ENCODE measurements at regions not wholly inside any gene's neighbourhood (a gene's known extent, or its start where the extent isn't known, plus 50 kb on each side); places are given as distances from the start of the nearest gene placed in this dataset.
"Not testable (repeated sequence)": the region's sequence is repeated elsewhere in the genome, so short reads cannot be mapped to it uniquely, and the experiment has no call there.

DNA sequence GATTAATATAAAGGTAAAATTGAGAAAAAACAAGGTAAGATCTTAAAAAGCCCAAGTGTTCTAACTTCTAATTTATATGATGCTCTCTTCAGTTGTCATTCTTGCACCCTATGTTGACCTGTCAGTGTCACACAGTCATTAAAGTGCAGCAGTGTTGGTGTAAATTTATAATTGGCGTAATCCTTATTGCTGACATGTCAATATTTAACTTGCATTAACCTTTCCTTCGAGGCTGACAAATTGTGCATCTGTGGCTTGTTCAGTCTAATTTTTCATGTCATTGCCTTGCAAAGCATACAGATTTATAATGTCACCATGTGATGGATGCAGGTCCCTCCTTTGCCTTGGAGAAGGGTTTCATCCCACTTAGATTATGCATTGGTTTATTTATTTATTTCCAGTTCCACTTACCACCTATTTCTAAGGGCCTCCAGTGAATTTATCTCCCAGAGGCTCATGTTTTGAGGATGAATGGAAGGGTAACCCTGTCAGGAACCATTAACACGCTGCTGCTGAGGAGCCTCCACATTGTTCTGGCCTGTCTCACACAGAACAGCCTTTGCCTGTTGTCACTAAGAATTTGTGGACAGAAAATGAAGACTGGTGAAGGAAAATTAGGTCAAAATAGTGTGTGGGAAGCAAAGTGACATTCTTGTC lies 1098.5 kb upstream of the LCORL start:
- no peak for DNase-seq

DNA sequence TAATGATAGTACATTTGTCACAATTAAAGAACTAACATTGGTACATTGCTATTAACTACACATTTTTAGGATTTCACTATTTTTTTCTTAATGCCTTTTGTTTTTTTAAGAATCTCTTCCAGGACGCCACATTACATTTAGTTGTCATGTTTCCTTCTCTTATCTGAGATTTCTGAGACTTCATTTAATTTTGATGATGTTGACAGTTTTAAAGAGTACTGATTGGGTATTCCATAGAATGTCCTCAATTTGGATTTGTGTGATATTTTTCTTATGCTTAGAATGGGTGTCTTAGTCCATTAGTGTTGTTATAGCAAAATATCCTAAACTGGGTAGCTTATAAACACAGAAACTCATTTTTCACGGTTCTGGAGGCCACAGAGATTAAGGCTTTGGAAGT lies 1095.5 kb upstream of the LCORL start:
- DNase-seq = no peak

DNA sequence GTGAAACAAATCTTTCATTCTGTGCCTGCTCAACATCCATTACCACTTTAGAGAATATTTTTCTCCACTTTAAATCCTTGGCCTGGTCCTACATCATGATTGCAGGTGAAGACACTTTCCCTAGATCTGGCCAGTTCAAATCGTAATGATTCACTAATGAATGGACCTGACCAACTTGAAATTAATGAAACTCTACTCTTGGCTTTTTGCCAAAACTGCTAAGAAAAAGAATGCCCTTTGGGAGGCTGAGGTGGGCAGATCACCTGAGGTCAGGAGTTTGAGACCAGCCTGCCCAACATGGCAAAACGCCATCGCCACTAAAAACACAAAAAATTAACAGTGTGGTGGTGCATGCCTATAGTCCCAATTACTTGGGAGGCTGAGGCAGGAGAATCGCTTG lies 1082.6 kb upstream of the LCORL start:
- DNase-seq = no peak

DNA sequence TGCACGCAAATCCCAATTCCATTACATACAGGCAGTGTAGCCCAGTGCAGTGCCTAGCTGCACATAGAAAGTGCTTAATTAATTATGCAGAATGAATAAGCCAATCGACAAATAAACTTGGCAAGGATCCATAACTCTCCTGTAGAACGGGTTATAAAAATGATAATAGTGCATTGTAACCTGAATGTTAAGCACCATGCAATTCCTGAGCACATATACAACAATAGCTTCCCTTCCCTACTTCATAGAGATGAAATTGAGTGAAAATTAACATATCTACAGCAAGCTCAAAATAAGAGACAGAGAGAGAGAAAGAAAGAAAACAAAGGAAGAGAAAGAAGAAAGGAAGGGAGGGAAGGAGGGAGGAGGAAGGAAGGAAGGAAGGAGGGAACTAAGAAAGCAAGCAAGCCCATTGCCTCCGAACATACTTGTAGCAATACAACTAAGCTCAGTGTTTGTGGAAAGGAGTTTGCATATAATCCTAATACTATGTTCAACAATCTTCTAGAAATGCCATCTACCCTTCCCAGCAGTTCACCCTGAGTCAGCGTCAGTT lies 1074.0 kb upstream of the LCORL start:
- no peak for DNase-seq

DNA sequence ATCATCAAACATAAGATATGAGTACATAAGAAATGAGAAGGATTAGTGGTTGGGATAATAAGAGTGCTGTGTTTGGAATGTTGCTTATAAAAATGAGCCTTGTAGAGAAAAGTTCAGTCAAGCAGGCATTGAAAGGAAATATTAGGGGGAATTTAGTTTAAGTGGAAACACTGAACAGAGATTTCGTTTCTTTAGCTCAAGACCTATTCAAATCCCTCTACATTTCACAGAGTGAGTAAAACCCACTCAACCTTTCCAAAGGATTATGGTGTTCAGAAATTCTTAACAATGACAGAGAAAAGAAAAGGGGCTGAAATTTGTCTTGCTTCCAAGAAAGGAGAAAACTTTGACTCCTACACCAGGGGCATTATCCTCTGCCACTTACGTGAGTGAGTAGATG lies 1072.4 kb upstream of the LCORL start:
- DNase-seq = no peak

DNA sequence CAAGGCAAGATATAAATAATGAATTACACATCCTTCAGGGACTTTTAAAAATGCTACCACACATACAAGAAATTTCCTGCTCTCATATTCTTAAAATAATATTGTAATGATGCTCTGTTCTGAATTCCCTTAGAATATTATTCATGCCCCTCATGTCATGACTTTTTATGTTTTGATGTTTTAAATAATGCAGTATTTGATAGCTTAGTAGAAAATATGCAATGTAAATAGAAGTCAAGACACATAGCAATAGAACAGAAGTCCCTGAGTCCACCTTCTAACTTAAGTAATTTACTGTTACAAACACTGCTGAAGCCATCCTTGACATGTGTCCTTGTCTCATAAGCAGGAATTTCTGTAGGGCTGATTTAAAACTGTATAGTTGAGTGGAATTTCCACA lies 1071.2 kb upstream of the LCORL start:
- no peak for DNase-seq

DNA sequence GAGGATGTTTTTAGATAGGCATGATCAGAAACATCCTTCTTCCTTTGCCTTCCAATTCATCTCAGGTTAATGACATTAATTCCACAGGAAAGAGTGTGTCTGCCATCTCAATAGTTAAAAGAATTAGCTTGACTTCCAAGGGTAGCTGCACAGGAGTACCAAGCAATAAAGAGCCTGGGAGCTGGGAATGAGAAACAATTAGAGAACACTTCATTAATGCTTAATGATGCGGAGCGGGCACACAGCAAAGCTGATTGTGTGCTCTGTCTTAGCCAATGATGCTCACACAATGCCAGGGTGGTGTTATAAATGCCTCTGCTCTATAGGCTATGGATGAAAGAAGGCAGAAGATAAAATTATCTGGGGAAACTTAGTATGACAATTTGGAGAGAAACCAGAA lies 1052.5 kb upstream of the LCORL start:
- no peak for DNase-seq

DNA sequence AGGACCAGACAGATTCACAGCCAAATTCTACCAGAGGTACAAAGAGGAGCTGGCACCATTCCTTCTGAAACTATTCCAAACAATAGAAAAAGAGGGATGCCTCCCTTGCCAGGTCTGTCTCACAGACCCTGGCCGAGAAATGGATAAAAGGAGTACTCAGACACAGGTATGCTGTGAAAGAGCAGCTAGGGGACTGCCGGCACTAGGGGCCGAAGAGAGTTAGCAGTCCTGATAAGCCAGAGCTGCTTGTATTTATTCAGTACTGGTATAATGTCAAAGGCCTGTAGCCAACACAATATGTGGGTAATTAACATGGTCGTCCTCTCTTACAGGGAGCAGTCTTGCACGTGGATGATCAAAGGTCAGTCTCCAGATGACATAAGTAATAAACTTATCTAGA lies 1042.1 kb upstream of the LCORL start:
- DNase-seq = no peak

DNA sequence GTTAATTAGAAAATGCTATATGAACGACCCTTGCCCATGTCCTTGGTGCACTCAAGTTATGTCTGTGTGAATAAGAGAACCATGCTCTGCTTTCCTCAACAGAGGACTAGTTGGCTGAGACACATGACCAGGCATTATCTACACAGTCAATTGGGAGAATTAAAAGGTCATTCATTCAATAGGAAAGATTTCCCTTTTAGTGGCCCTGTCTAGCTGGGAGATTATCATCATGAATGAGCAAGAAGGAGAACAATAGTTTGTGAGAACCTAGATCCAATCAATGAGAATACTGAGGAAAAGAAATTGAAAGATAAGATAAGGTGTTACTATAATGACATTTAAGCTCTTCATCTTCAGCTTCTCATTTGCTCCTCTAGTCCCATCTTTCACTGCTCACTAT lies 1033.4 kb upstream of the LCORL start:
- DNase-seq = no peak

DNA sequence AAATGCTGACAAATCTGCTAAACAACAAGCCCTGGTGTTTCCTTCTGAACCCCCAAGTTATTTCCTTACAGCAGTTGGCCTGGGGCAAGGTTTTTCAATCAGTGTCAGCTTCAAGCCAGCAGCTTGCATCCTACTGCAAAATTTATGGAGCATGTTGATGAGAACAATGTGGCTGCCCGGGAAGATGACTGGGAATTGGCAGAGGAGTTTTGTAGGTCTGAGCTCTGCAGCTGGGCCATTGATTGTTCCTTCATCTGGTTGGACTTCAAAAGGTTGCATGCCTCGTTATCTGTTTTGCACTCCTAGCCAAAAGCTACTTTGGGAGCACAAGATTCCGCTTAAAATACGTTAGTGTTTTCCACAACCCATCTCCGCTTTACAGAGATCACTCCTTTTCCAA lies 1030.3 kb upstream of the LCORL start:
- no peak for DNase-seq

DNA sequence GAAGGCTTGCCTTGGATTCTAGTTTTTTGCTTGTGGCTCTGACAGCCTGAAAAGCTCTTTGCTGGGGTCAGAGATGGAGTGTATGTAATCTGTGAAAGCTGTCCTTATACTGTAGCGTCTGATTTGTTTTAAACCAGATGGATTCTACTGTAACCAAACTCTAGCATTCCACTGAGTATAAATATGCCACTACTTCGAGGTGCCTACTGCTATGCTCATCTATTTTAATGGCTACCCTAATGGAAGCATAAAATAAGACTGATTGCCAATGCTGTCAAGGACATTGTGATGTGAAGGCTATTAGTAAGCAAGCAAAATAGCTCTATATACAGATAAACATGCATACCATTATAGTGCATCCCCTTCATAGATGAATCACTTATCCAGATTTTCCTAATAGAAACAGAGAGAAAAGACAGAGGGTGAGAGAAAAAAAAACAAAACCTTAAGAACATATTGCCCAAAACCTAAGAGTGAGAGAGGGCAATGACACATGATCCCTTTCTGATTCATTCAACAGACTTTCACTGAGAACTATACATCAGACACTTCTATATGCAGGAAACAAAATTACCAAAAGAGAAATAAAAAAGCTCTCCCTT lies 1025.8 kb upstream of the LCORL start:
- DNase-seq = no peak

DNA sequence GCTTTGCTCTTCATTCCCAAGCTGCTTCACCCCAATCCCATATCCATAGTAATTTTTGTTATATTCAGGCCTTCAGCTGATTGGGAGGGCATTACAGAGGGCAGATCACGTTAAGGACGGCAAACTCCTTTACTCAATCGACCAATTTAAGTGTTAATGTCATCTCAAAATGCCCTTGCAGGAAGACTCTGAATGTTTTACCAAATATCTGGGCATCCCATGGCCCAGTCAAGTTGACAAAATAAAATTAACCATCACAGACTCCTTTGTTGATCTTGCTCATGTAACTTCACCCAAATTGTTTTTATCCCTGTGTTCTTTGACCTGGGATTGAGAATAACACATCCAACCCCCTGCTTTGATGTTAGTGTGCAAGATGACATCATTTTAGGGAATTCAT lies 1018.3 kb upstream of the LCORL start:
- DNase-seq = no peak

DNA sequence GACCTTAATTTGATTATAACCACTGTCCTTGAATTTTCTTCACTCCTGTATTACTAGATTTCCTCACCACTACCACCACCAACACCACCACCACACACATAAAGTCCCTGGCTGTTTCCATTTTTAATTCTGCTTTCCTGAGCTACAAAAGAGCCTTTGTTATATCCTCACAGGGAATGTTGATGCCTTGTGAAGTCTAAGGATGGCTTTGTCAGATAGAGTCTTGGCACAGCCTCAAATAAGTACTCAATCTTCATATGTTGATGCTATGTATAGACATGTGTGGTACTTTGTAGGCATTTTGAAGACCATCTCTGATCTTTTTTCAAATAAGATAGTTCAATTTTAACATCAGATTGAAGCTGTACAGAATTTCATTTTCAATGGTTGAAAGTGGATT lies 1016.7 kb upstream of the LCORL start:
- DNase-seq = no peak

DNA sequence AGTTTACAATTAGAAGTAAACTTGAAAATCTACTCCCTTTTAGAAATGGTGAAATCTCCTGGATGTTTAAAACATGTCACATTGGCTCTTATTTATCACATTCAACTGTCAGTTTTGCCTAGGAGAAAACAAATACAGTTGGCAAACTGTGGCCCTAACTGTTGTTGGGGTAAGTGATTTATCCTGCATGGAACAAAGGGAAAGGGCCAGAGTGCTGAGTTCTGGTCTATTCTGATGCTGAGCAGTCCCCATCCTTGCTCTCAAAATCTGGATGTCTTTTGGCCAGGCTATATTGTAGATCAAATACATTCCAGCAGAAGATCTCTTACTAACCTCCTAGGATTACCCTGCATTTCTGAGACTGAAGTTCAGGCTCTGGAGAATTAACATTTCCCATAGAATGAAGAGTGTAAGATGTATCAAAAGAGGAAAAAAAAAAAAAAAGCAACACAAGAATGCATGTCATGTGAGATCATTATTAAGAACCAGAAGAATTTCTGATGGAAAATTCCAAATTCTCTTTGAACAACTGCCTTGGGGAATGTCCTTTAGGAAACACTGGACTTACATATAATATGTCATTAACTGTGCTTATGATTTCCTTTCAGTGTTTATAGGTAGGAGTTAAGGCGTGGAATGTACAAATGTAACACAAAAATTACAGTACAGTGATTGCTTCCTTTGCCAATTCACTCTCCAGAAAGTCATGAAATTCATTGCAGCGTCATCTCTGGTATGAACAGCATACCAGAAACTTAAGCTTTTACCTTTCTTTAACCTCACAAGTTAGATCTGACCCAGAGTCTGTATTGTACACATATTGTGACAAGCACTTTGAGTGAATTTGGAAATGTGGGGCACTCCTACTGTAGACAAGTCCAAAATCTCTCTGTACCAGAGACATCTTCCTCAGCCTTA lies 1012.5 kb upstream of the LCORL start:
- DNase-seq = no peak

DNA sequence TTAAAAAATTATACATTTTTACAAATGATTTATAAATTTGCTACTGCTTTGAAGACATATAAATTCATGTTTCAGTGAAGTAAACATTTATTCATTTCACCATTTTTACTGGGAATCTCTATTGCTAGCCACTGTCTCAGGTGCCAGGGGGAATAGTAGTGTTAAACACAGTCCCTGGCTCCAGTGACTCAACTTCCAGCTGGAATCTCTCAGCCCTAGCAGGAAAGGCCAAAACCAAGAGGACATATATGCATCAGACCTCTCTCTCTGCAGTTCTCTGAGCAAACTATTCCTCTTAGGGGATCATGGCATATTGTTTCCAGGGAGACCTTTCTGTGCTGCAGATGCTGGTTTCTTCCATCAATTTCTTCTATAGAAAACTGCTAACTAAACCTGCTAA lies 1009.0 kb upstream of the LCORL start:
- no peak for DNase-seq

DNA sequence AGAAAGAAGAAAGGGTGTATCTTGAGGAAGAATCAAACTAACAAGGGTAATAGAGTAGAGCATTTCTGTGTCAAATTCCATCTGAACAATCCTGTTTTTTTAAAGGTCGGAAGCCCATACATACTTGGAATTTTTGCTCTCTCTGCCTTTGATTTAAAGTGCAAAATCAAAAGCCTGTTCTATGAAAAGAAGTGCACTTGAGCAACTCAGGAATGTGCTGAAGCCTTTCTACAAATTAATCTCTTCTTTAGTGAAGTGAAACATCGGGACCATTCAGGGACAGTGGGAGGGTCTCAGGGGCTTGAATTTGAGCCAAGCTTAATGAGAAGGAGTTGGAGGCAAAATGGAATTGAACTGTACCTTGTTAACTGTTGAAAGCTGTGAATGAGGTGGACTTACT lies 1008.5 kb upstream of the LCORL start:
- no peak for DNase-seq

DNA sequence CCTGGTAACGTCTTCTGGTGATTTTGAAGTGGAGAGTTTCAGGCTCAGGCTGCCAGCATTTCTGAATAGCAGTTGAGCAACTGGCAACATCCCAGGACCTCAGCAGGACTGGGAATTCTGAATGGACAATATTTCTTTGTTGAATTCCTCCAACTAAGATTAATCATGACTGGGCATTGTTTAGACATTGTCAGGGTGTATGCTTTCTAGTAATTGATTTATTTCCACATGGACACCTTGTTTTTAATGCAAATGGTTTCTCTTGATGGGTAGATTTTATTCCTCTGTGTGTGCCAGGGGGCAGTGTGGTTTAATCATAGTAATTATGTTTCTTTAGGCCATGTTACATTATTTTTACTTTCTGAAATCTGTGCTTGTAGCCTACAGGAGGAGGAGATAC lies 1004.7 kb upstream of the LCORL start:
- no peak for DNase-seq

DNA sequence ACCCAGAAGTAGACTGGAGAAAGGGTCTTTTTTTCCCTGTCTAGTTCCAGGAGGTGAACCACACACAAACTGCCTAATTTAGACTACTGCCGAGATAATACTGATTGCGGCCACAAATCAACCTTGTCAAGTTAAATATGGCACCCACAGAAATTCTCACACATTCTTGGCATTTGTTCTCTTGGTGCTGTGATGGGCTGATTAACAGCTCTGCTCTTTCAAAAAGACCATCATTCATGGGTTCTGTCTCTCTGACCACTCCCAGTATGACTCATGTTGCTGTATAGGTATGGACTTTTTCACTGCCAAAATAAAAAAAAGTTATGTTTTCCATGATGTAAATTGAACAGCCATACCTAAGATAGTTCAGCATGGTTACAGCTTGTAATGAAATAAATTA lies 1003.5 kb upstream of the LCORL start:
- DNase-seq = no peak

DNA sequence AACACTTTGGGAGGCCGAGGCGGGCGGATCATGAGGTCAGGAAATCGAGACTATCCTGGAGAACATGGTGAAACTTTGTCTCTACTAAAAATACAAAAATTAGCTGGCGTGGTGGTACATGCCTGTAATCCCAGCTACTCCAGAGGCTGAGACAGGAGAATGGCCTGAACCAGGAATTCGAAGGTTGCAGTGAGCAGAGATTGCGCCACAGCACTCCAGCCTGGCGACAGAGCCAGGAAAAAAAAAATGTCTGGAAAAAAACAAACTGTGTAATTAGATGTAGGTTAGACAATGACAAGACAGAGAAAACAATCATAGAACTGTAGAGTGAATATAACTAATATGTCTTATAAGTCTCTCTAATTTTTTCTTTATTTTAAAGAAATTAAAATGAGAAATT lies 1002.5 kb upstream of the LCORL start:
- no peak for DNase-seq

DNA sequence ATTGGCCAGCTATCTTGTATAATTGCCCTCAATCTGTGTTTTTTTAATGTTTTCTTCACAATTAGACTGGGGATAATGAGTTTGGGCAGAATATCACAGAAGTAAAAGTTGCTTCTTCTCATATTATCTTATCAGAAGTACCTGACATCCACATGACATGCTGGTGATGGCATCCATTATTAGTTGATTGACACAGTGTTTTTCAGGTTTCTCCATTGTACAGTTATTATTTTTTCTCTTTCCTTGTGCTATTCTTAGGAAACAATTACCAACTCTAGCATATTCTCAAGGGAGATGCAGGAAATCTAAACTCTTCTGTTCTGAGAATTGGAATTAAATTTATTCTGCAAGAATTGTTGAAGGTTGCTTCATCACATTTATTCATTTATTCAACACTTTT lies 1000.1 kb upstream of the LCORL start:
- no peak for DNase-seq

DNA sequence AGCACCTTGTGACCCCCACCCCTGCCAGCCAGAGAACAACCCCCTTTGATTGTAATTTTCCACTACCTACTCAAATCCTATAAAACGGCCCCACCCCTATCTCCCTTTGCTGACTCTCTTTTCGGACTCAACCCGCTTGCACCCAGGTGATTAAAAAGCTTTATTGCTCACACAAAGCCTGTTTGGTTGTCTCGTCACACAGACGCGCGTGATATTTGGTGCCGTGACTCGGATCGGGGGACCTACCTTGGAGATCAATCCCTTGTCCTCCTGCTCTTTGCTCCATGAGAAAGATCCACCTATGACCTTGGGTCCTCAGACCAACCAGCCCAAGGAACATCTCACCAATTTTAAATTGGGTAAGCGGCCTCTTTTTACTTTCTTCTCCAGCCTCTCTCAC lies 995.0 kb upstream of the LCORL start:
- not testable (repeated sequence) for DNase-seq

DNA sequence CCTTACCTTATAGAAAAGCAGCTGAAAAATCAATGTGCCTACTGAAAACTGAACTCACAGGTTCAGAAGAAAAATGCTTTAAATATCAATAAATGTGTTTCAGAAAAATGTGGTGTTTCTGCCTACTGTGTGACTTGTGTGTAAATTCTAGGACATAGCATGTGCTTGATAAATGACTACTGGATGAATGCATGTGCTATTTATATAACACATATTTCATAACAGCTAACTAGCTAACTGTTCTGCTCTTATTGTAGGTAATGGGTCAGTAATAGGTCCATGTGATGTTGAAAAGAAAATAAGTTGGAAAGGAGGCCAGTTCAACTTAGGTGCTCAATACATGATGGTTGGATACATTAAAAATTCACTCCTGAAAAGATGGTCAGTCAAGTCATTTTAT lies 993.0 kb upstream of the LCORL start:
- no peak for DNase-seq

DNA sequence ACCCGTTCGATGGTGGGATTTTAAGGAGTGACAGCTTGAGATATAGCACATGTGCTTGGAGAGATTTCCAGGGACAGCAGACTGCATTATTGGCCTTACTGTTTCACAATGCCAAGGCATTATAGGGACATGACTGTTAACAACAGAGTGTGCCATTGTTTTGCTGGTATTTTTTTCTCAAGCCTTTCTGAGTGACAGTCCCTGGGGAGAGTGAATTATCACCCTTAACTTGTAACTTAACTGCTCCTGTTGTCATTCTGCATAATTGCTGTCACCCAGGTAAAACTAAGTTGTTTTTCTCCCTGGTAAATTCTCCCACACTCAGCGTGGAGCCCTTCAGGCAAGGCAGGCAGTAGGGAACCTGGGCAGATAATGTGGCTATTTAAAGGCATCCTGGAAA lies 989.2 kb upstream of the LCORL start:
- DNase-seq = no peak

DNA sequence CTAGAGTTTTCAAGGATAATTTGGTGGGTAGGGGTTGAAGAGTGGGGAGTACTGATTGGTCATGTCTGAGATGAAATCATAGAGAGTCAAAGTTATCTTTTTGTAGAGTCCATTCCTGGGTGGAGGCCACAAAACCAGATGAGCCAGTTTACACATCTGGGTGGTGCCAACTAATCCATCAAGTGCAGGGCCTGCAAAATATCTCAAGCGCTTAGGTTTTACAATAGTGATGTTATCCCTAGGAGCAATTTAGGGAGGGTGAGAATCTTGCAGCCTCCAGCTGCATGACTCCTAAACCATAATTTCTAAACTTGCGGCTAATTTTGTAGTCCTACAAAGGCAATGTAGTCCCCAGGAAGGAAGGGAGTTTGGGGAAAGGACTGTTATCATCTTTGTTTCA lies 988.3 kb upstream of the LCORL start:
- DNase-seq = no peak
